ENCODE measurements at regions not wholly inside any gene's neighbourhood (a gene's known extent, or its start where the extent isn't known, plus 50 kb on each side); places are given as distances from the start of the nearest gene placed in this dataset.

DNA sequence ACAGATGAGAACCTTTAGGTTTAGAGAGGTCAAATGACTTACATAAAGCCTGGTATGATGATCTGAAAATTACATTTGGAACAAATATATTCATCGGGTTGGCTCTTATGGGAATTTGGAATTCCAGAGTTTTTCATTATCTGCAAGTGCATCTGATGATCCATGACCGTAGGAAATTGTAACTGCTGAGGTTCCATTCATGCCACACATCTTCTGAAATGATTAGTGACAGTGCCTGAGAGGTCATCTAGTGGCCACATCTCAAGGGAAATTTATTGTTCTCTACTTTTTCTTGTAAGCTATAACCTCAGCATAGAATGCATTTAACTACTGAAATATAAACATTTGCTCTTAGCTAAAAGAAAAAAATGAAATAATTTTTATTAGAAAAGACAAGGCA lies 105.8 kb upstream of the NWD2 start:
- Histone ChIP-seq H3K9me3 (replicated peaks; ENCODE audit: control insufficient read depth, insufficient read depth, low read depth, low read length) (no peaks in the 10 kb centered on the region), H3K9me1 (ENCODE audit: control insufficient read depth, insufficient read depth, low read length) (no peaks in the 10 kb centered on the region), H4K20me1 (replicated peaks; ENCODE audit: control insufficient read depth, insufficient read depth, low read length) (no peaks in the 10 kb centered on the region), H3K79me2 (ENCODE audit: control insufficient read depth, insufficient read depth, low read length) (no peaks in the 10 kb centered on the region), H3K27me3 (ENCODE audit: control insufficient read depth in 2 of 2, insufficient read depth in 2 of 2, low read length in 2 of 2) (no peaks in the 10 kb centered on the region), H3K27ac (ENCODE audit: extremely low read depth, low read depth, low read length) (no peak overlapping the region), H3K9ac (ENCODE audit: insufficient read depth in 1 of 2, low read depth in 2 of 2, low read length in 2 of 2) (no peak overlapping the region), H3K4me2 (ENCODE audit: insufficient read depth, low read length) (no peak overlapping the region), H2AFZ (ENCODE audit: low read depth, low read length) (no peak overlapping the region), H3K36me3 (ENCODE audit: control insufficient read depth, insufficient read depth, low read length) (no peaks in the 10 kb centered on the region), H3K4me3 (no peak overlapping the region), H3K4me1 (replicated peaks in 1 of 2; ENCODE audit: control insufficient read depth in 2 of 2, insufficient read depth in 2 of 2, low read length in 2 of 2) (no peaks in the 10 kb centered on the region)
- intact Hi-C loops (cut with micrococcal nuclease): no loop called here
- DNase-seq (ENCODE audit: extremely low read depth in 1 of 4, low spot score in 3 of 4) (no peak), FAIRE-seq (no peak), ATAC-seq (no peak)
- in situ Hi-C loops (cut with MboI): no loop called here
- no peak for TF ChIP-seq ZNF699 (CRISPR knock-in tag; IDR thresholded peaks at IDR 0.05; ENCODE audit: insufficient replicate concordance)
- TF ChIP-seq GTF2A2 (tag; IDR thresholded peaks at IDR 0.05): no peak
- no peak for TF ChIP-seq FOS (IDR thresholded peaks at IDR 0.05; ENCODE audit: extremely low read depth, insufficient read length)
- TF ChIP-seq SREBF2 (CRISPR knock-in tag; IDR thresholded peaks at IDR 0.05): no peak
- no peak for TF ChIP-seq NFE2L1 (tag; IDR thresholded peaks at IDR 0.05; ENCODE audit: borderline replicate concordance, low read depth)
- no peak for TF ChIP-seq MEIS2 (IDR thresholded peaks at IDR 0.05; ENCODE audit: partially characterized antibody)
- TF ChIP-seq CC2D1A (IDR thresholded peaks at IDR 0.05): no peak
- TF ChIP-seq, protein P1, sequence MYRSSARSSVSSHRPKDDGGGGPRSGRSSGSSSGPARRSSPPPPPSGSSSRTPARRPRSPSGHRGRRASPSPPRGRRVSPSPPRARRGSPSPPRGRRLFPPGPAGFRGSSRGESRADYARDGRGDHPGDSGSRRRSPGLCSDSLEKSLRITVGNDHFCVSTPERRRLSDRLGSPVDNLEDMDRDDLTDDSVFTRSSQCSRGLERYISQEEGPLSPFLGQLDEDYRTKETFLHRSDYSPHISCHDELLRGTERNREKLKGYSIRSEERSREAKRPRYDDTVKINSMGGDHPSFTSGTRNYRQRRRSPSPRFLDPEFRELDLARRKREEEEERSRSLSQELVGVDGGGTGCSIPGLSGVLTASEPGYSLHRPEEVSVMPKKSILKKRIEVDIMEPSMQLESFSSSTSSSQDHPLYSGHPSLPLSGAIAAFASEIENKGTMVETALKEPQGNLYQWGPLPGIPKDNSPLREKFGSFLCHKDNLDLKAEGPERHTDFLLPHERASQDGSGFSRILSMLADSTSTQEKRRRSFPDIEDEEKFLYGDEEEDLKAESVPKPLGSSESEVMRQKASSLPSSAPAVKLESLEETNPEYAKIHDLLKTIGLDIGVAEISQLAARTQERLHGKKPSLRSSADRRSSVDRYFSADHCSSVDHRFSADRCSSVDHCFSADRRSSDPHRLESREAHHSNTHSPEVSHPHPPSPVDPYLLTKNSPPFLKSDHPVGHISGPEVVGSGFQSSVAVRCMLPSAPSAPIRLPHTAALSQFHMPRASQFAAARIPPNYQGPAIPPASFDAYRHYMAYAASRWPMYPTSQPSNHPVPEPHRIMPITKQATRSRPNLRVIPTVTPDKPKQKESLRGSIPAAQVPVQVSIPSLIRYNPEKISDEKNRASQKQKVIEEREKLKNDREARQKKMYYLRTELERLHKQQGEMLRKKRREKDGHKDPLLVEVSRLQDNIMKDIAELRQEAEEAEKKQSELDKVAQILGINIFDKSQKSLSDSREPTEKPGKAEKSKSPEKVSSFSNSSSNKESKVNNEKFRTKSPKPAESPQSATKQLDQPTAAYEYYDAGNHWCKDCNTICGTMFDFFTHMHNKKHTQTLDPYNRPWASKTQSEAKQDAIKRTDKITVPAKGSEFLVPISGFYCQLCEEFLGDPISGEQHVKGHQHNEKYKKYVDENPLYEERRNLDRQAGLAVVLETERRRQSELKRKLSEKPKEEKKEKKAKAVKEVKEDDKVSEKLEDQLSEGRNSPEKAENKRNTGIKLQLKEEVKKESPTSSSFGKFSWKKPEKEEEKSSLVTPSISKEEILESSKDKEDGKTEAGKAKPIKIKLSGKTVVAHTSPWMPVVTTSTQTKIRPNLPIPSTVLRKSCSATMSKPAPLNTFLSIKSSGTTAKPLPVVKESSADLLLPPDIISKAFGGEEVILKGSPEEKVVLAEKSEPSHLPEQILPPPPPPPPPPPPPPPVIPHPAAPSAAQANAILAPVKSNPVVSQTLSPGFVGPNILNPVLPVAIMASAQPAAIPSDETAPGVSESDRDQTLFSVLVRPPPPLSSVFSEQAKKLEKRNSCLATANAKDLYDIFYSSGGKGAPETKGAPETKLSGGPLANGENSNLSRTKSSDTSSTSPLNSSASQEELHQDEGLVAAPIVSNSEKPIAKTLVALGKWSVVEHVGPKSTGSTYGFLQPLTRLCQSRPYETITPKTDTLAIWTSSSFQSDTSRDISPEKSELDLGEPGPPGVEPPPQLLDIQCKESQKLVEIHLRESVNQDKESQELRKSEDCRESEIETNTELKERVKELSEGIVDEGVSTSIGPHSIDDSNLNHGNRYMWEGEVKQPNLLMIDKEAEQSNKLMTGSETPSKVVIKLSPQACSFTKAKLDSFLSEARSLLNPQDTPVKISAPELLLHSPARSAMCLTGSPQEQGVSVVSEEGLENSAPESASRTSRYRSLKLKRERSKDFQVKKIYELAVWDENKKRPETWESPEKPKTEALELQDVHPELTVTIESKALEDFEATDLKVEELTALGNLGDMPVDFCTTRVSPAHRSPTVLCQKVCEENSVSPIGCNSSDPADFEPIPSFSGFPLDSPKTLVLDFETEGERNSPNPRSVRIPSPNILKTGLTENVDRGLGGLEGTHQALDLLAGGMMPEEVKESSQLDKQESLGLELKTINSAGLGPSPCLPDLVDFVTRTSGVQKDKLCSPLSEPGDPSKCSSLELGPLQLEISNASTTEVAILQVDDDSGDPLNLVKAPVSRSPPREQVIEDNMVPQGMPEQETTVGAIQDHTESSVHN (IDR thresholded peaks at IDR 0.05; ENCODE audit: borderline replicate concordance in 1 of 2, low read depth in 1 of 2): no peak
- TF ChIP-seq CTBP1 (IDR thresholded peaks at IDR 0.05; ENCODE audit: borderline replicate concordance): no peak
- CTCF ChIA-PET (ENCODE audit: low intra/inter-chr PET ratio): no interaction called here
- BruUV-seq (replicated peaks): no TSS peak
- POLR2A ChIA-PET: no interaction called here
- WGBS (ENCODE audit: insufficient coverage, low coverage, missing lambda C conversion rate): 0% methylated on average over 2 of the region's 2 CpGs
